H1 (cell line): ENCODE measurements at regions not wholly inside any gene's neighbourhood (a gene's known extent, or its start where the extent isn't known, plus 50 kb on each side); places are given as distances from the start of the nearest gene placed in this dataset.

Source experiments
- CREB1 ChIP-seq: IDR thresholded peaks from 2 replicates; pipeline ENCODE4 v1.6.1; 2012; ENCODE audit warnings: inconsistent platforms
- KDM4A ChIP-seq: IDR thresholded peaks from one replicate; pipeline ENCODE4 v1.7.1; 2012; ENCODE audit warnings: low read depth, mild to moderate bottlenecking, moderate library complexity, low read length, inconsistent platforms; ENCODE audit not compliant: severe bottlenecking
- TF ChIP-seq, protein P1 (sequence below), 3 experiments: IDR thresholded peaks; 1 replicate in 2 of 3; 2 replicates in 1 of 3; pipeline versions ENCODE4 v1.5.1 to v1.6.1; 2011; ENCODE audit warnings: low read length in 3 of 3, mild to moderate bottlenecking in 3 of 3, inconsistent platforms in 2 of 3, low read depth in 1 of 3, moderate library complexity in 1 of 3; ENCODE audit not compliant: insufficient read depth in 1 of 3; ENCODE audit errors: control extremely low read depth in 1 of 3

DNA sequence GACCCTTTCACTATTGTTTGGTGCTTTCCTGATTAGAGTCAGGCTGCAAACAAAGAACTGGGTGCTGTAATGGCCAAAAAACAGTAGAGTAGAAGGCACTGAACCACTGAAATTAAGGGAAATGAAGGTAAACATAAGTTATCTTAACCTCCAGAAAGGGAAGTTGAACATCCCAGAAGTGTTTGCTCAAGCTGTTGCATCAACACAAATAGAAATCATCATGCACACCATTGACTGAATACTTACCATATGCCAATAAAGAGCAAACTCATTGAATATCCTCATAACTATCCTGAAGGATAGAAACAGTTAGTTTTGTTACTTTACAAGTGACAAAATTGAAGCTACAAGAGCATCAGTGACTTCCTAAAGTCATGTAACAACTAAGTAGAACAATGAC lies 477.4 kb upstream of the CHST9 start (continued):
- no peak for TF ChIP-seq KDM4A
- no peak for TF ChIP-seq CREB1
- TF ChIP-seq, protein P1, sequence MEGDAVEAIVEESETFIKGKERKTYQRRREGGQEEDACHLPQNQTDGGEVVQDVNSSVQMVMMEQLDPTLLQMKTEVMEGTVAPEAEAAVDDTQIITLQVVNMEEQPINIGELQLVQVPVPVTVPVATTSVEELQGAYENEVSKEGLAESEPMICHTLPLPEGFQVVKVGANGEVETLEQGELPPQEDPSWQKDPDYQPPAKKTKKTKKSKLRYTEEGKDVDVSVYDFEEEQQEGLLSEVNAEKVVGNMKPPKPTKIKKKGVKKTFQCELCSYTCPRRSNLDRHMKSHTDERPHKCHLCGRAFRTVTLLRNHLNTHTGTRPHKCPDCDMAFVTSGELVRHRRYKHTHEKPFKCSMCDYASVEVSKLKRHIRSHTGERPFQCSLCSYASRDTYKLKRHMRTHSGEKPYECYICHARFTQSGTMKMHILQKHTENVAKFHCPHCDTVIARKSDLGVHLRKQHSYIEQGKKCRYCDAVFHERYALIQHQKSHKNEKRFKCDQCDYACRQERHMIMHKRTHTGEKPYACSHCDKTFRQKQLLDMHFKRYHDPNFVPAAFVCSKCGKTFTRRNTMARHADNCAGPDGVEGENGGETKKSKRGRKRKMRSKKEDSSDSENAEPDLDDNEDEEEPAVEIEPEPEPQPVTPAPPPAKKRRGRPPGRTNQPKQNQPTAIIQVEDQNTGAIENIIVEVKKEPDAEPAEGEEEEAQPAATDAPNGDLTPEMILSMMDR (IDR thresholded peaks at IDR 0.05; ENCODE audit: control extremely low read depth in 1 of 3, insufficient read depth in 1 of 3, low read depth in 1 of 3, low read length in 3 of 3) = no peak
